Liver (tissue), 8 donors: ENCODE measurements at regions not wholly inside any gene's neighbourhood (a gene's known extent, or its start where the extent isn't known, plus 50 kb on each side); places are given as distances from the start of the nearest gene placed in this dataset.

Experiments used
- DNase-seq: peaks from one replicate; pipeline ENCODE4 v3.0.0-alpha.2; 2017; ENCODE audit warnings: low spot score
- H3K27ac ChIP-seq, 2 donors: one replicate each; pipeline ENCODE4 v1.7.0; 2013; ENCODE audit warnings: inconsistent platforms in 2 of 2, low read length in 2 of 2, control low read depth in 1 of 2, low read depth in 1 of 2, mild to moderate bottlenecking in 1 of 2
- H3K27me3 ChIP-seq, 4 donors: one replicate each; pipeline versions ENCODE4 v1.6.1 to v1.7.0; 2013; ENCODE audit warnings: low read length in 3 of 4, inconsistent platforms in 1 of 4, mild to moderate bottlenecking in 1 of 4, moderate library complexity in 1 of 4; ENCODE audit not compliant: control insufficient read depth in 4 of 4, insufficient read depth in 4 of 4
- H3K36me3 ChIP-seq, 4 donors: one replicate each; pipeline versions ENCODE4 v1.6.1 to v1.7.0; 2013; ENCODE audit warnings: low read length in 3 of 4, mild to moderate bottlenecking in 3 of 4, low read depth in 1 of 4, moderate library complexity in 1 of 4; ENCODE audit not compliant: control insufficient read depth in 4 of 4, insufficient read depth in 3 of 4
- H3K4me1 ChIP-seq, 4 donors: one replicate each; pipeline versions ENCODE4 v1.6.1 to v1.7.0; 2013; ENCODE audit warnings: low read length in 3 of 4, mild to moderate bottlenecking in 3 of 4, moderate library complexity in 1 of 4; ENCODE audit not compliant: control insufficient read depth in 4 of 4, insufficient read depth in 4 of 4
- H3K4me3 ChIP-seq, 3 donors: one replicate each; pipeline versions ENCODE4 v1.6.1 to v1.7.0; 2013; ENCODE audit warnings: low read length in 3 of 3, control low read depth in 1 of 3, low read depth in 1 of 3, mild to moderate bottlenecking in 1 of 3
- H3K9ac ChIP-seq, 2 donors: one replicate each; pipeline ENCODE4 v1.7.0; 2013; ENCODE audit warnings: low read length in 2 of 2, mild to moderate bottlenecking in 2 of 2, moderate library complexity in 2 of 2, control low read depth in 1 of 2, low read depth in 1 of 2
- H3K9me3 ChIP-seq, 4 donors: one replicate each; pipeline versions ENCODE4 v1.6.1 to v1.7.0; 2013; ENCODE audit warnings: low read length in 3 of 4; ENCODE audit not compliant: control insufficient read depth in 4 of 4
- ATF3 ChIP-seq: IDR thresholded peaks from 2 replicates; pipeline ENCODE4 v1.6.1; 2016; ENCODE audit warnings: antibody characterized with exemption
- CTCF ChIP-seq: fragments of 150-350 bp; IDR thresholded peaks from 2 replicates; pipeline ENCODE4 v1.5.1; 2017; ENCODE audit warnings: improper control_type of control experiment, low read depth, low read length; ENCODE audit not compliant: missing input control
- EGR1 ChIP-seq, 2 donors: IDR thresholded peaks; 2 replicates each; pipeline ENCODE4 v1.6.1; 2016 to 2018; ENCODE audit warnings: antibody characterized with exemption in 2 of 2, low read depth in 2 of 2
- FOXA1 ChIP-seq: IDR thresholded peaks from 2 replicates; pipeline ENCODE4 v1.6.1; 2016; ENCODE audit warnings: antibody characterized with exemption
- GABPA ChIP-seq, 2 donors: IDR thresholded peaks in 1 of 2; conservative IDR thresholded peaks in 1 of 2; 2 replicates each; pipeline ENCODE4 v1.6.1; 2016; ENCODE audit warnings: antibody characterized with exemption in 2 of 2, mild to moderate bottlenecking in 1 of 2, moderate library complexity in 1 of 2
- JUND ChIP-seq, 2 donors: IDR thresholded peaks; 2 replicates each; pipeline ENCODE4 v1.6.1; 2016; ENCODE audit warnings: antibody characterized with exemption in 2 of 2
- NR2F2 ChIP-seq: IDR thresholded peaks from 2 replicates; pipeline ENCODE4 v1.6.1; 2016; ENCODE audit warnings: antibody characterized with exemption
- RAD21 ChIP-seq, 2 donors: IDR thresholded peaks; 2 replicates each; pipeline ENCODE4 v1.6.1; 2016; ENCODE audit warnings: antibody characterized with exemption in 2 of 2, mild to moderate bottlenecking in 2 of 2
- REST ChIP-seq: IDR thresholded peaks from 2 replicates; pipeline ENCODE4 v1.6.1; 2016; ENCODE audit warnings: antibody characterized with exemption, mild to moderate bottlenecking
- RXRA ChIP-seq, 2 donors: IDR thresholded peaks; 2 replicates each; pipeline ENCODE4 v1.6.1; 2017 to 2018; ENCODE audit warnings: antibody characterized with exemption in 2 of 2, mild to moderate bottlenecking in 1 of 2
- SP1 ChIP-seq: IDR thresholded peaks from 2 replicates; pipeline ENCODE4 v1.6.1; 2018; ENCODE audit warnings: antibody characterized with exemption, mild to moderate bottlenecking
- YY1 ChIP-seq: IDR thresholded peaks from 2 replicates; pipeline ENCODE4 v1.6.1; 2016; ENCODE audit warnings: antibody characterized with exemption, mild to moderate bottlenecking
- WGBS: extraction: QIAGEN DNeasy Blood & Tissue Kit; methylation state at CpG from one replicate; pipeline ENCODE4 v1.1.7; 2013; 5-methylcytosine and 5-hydroxymethylcytosine counted together
- TF ChIP-seq, protein P1 (sequence below): IDR thresholded peaks from 2 replicates; pipeline ENCODE4 v1.6.1; 2016; ENCODE audit warnings: antibody characterized with exemption
- TF ChIP-seq, protein P2 (sequence below): IDR thresholded peaks from 2 replicates; pipeline ENCODE4 v1.6.1; 2016; ENCODE audit warnings: antibody characterized with exemption
- donor health status: healthy.
- donor health status: healthy.
- donor health status: healthy.
- donor health status: healthy.
- donor health status: healthy.

- Histone ChIP-seq H3K4me3 (no peak overlapping the region), H3K36me3 (no peaks in the 10 kb centered on the region), H3K9ac (no peak overlapping the region), H3K27ac (no peak overlapping the region), H3K4me1 (no peaks in the 10 kb centered on the region), H3K27me3 (no peaks in the 10 kb centered on the region), H3K9me3 (peaks cover 0 to 3% (median 0%) of the 10 kb centered on the region in 4 donors)
- no peak for DNase-seq
- no peak for TF ChIP-seq ATF3
- TF ChIP-seq RXRA (IDR thresholded peaks at IDR 0.05): no peak
- TF ChIP-seq, protein P1, sequence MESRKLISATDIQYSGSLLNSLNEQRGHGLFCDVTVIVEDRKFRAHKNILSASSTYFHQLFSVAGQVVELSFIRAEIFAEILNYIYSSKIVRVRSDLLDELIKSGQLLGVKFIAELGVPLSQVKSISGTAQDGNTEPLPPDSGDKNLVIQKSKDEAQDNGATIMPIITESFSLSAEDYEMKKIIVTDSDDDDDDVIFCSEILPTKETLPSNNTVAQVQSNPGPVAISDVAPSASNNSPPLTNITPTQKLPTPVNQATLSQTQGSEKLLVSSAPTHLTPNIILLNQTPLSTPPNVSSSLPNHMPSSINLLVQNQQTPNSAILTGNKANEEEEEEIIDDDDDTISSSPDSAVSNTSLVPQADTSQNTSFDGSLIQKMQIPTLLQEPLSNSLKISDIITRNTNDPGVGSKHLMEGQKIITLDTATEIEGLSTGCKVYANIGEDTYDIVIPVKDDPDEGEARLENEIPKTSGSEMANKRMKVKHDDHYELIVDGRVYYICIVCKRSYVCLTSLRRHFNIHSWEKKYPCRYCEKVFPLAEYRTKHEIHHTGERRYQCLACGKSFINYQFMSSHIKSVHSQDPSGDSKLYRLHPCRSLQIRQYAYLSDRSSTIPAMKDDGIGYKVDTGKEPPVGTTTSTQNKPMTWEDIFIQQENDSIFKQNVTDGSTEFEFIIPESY: no peak
- TF ChIP-seq, protein P2, sequence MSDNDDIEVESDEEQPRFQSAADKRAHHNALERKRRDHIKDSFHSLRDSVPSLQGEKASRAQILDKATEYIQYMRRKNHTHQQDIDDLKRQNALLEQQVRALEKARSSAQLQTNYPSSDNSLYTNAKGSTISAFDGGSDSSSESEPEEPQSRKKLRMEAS: no peak
- no peak for TF ChIP-seq CTCF
- TF ChIP-seq JUND (IDR thresholded peaks at IDR 0.05): no peak
- no peak for TF ChIP-seq REST
- no peak for TF ChIP-seq SP1
- no peak for TF ChIP-seq FOXA1
- TF ChIP-seq RAD21 (IDR thresholded peaks at IDR 0.05): no peak
- no peak for TF ChIP-seq YY1
- no peak for TF ChIP-seq EGR1 (IDR thresholded peaks at IDR 0.05; ENCODE audit: low read depth in 2 of 2)
- no peak for TF ChIP-seq NR2F2
- WGBS: 31% methylated on average over 2 of the region's 2 CpGs
Measured at GRCh38 chr4:122100508-122100907, 51.6 kb upstream of the BLTP1 start.

- no peak overlapping the region for H3K9ac ChIP-seq
- no peaks in the 10 kb centered on the region for H3K27me3 ChIP-seq
- H3K27ac ChIP-seq: no peak overlapping the region
- TF ChIP-seq FOXA1 (no peak), JUND (IDR thresholded peaks at IDR 0.05) (no peak), GABPA (IDR thresholded peaks at IDR 0.05 in 1 of 2, conservative IDR thresholded peaks at IDR 0.05 in 1 of 2) (no peak), YY1 (no peak), RAD21 (IDR thresholded peaks at IDR 0.05) (no peak), EGR1 (IDR thresholded peaks at IDR 0.05; ENCODE audit: low read depth in 2 of 2) (no peak), NR2F2 (no peak), REST (no peak), ATF3 (no peak)
- TF ChIP-seq, protein P2: no peak
- H3K4me1 ChIP-seq: no peaks in the 10 kb centered on the region
- peaks cover 0 to 3% (median 0%) of the 10 kb centered on the region in 4 donors for H3K9me3 ChIP-seq
- no peak overlapping the region for H3K4me3 ChIP-seq
- no peak for DNase-seq
- no peaks in the 10 kb centered on the region for H3K36me3 ChIP-seq
- WGBS: 68% methylated on average over 2 of the region's 2 CpGs
Measured at GRCh38 chr4:122099896-122100295, 52.2 kb upstream of the BLTP1 start.
